ENCODE measurements at regions not wholly inside any gene's neighbourhood (a gene's known extent, or its start where the extent isn't known, plus 50 kb on each side); places are given as distances from the start of the nearest gene placed in this dataset.

GRCh38 chr19:31976775-31977536 is 368.5 kb upstream of the ZNF507 start:
- H3K79me1 ChIP-seq (ENCODE audit: low read depth in 1 of 2, low read length in 2 of 2), result no peaks in the 10 kb centered on the region
- no peak overlapping the region for H3K4me2 ChIP-seq (ENCODE audit: low read depth, low read length)
- no peak overlapping the region for H3K23ac ChIP-seq (ENCODE audit: low read depth, low read length)
- no peak overlapping the region for H2AK5ac ChIP-seq (ENCODE audit: low read depth, low read length)
- ChIA-PET POLR2A (ENCODE audit: unreplicated experiment) (no interaction called here), CTCF (no interaction called here)
- no peak overlapping the region for H2BK15ac ChIP-seq (ENCODE audit: low read depth, low read length)
- dilution Hi-C loops (cut with HindIII; ENCODE audit: low sequenced_read_pairs, unreplicated experiment) (no loop called here), intact Hi-C loops (cut with micrococcal nuclease) (no loop called here), in situ Hi-C loops (cut with MboI; ENCODE audit: low sequenced_read_pairs) (no loop called here)
- H3K9ac ChIP-seq (ENCODE audit: low read depth, low read length), result no peak overlapping the region
- no peak overlapping the region for H2BK120ac ChIP-seq (ENCODE audit: low read depth, low read length)
- no peak overlapping the region for H2BK5ac ChIP-seq (ENCODE audit: low read depth, low read length, poor library complexity, severe bottlenecking)
- no peak overlapping the region for H3K56ac ChIP-seq (ENCODE audit: extremely low read depth, insufficient read depth, low read length)
- peaks cover 22% of the 10 kb centered on the region for H3K9me3 ChIP-seq (ENCODE audit: control insufficient read depth, insufficient read depth, low read length)
- no peaks in the 10 kb centered on the region for H3K36me3 ChIP-seq (ENCODE audit: control insufficient read depth, insufficient read depth, low read length)
- no peak overlapping the region for H2AFZ ChIP-seq (replicated peaks; ENCODE audit: low read length, poor library complexity)
- DNase-seq (no peak), ATAC-seq (ENCODE audit: low read depth) (no peak)
- H2AK9ac ChIP-seq (replicated peaks; ENCODE audit: low read depth, low read length, poor library complexity), result no peak overlapping the region
- no peak overlapping the region for H4K5ac ChIP-seq (ENCODE audit: low read depth, low read length)
- no TSS peak for BruUV-seq (replicated peaks)
- no peaks in the 10 kb centered on the region for H3K27me3 ChIP-seq (ENCODE audit: control insufficient read depth, insufficient read depth, low read length)
- H3K14ac ChIP-seq (replicated peaks; ENCODE audit: low read depth, low read length), result no peak overlapping the region
- H3K4me3 ChIP-seq (ENCODE audit: insufficient read depth, low read depth, low read length), result no peak overlapping the region
- WGBS, 2 experiments (ENCODE audit: extremely low coverage in 2 of 2, insufficient read length in 1 of 2), result no CpG with 5 or more reads among the region's 6 CpGs
- no peak overlapping the region for H2BK20ac ChIP-seq (ENCODE audit: low read depth, low read length)
- no peak overlapping the region for H4K91ac ChIP-seq (ENCODE audit: insufficient read depth, low read depth, low read length)
- H4K8ac ChIP-seq (ENCODE audit: low read depth in 2 of 2, low read length in 2 of 2), result no peak overlapping the region
- H3K27ac ChIP-seq (ENCODE audit: insufficient read depth, low read length), result no peak overlapping the region
- TF ChIP-seq RAD21 (IDR thresholded peaks at IDR 0.05; ENCODE audit: low read length), result no peak
- TF ChIP-seq RFX5 (IDR thresholded peaks at IDR 0.05; ENCODE audit: low read depth, low read length), result no peak
- no peak for TF ChIP-seq NFE2L2 (IDR thresholded peaks at IDR 0.05; ENCODE audit: low read depth, low read length)
- TF ChIP-seq MXI1 (IDR thresholded peaks at IDR 0.05; ENCODE audit: borderline replicate concordance, low read depth, low read length), result no peak
- TF ChIP-seq RCOR1 (IDR thresholded peaks at IDR 0.05; ENCODE audit: insufficient replicate concordance, low read length), result no peak
- TF ChIP-seq ELK1 (IDR thresholded peaks at IDR 0.05; ENCODE audit: borderline replicate concordance, low read depth, low read length), result no peak
- TF ChIP-seq BHLHE40 (IDR thresholded peaks at IDR 0.05; ENCODE audit: low read depth, low read length), result no peak
- TF ChIP-seq MAZ (IDR thresholded peaks at IDR 0.05; ENCODE audit: borderline replicate concordance, low read depth, low read length), result no peak
- TF ChIP-seq CHD1 (IDR thresholded peaks at IDR 0.05; ENCODE audit: low read depth, low read length), result no peak
- no peak for TF ChIP-seq POLR2A (IDR thresholded peaks at IDR 0.05; ENCODE audit: low read depth, low read length)
- no peak for TF ChIP-seq FOS (IDR thresholded peaks at IDR 0.05; ENCODE audit: low read depth, low read length)
- no peaks in the 10 kb centered on the region for H4K20me1 ChIP-seq (ENCODE audit: insufficient read depth, low read length)
- H3K4ac ChIP-seq (ENCODE audit: low read depth, low read length), result no peak overlapping the region
- H3K9me1 ChIP-seq (ENCODE audit: insufficient read depth, low read length), result no peaks in the 10 kb centered on the region
- H3K4me1 ChIP-seq (ENCODE audit: control insufficient read depth, insufficient read depth, low read length), result no peaks in the 10 kb centered on the region
- H3K18ac ChIP-seq (ENCODE audit: low read depth, low read length), result no peak overlapping the region

Measured in IMR-90 (cell line).